K562 (cell line): ENCODE measurements at regions not wholly inside any gene's neighbourhood (a gene's known extent, or its start where the extent isn't known, plus 50 kb on each side); places are given as distances from the start of the nearest gene placed in this dataset.

Experiments
- ATAC-seq: fragments of 200-7000 bp; cut with Tn5 transposase; 3 replicates; pipeline ENCODE4 v1.9.1; 2020; ENCODE audit warnings: moderate library complexity
- BruUV-seq: library from RNA; stranded (reverse); fragments of 400-500 nt; replicated peaks from 2 replicates; lab custom pipeline; 2021; lab: Mats Ljungman, UMichigan
- CTCF ChIA-PET: fragments of 300-600 bp; formaldehyde crosslinking; extraction: SDS; loops from one replicate; lab custom pipeline; 2021; ENCODE audit warnings: low intra/inter-chr PET ratio; lab: Yijun Ruan, JAX
- POLR2A ChIA-PET: fragments of 300-600, 350-650 bp; sonication (Branson Sonifier 250); formaldehyde crosslinking; extraction: SDS; loops from one replicate; lab custom pipeline; 2021; ENCODE audit warnings: antibody characterized with exemption, inconsistent platforms; lab: Yijun Ruan, JAX
- DNase-seq, 4 experiments: peaks; one replicate each; pipeline versions ENCODE4 v3.0.0 to v3.0.0-alpha.2; 2011 to 2018; ENCODE audit warnings: low spot score in 3 of 4, mixed read lengths in 3 of 4; ENCODE audit errors: extremely low read depth in 1 of 4
- FAIRE-seq: peaks from 2 replicates; lab custom pipeline; 2011; peaks lifted over from hg19 to GRCh38; lab: Jason Lieb, UNC
- H2AFZ ChIP-seq: 2 replicates; pipeline ENCODE4 v1.6.0; 2011; ENCODE audit warnings: low read depth, low read length, control low read depth, inconsistent platforms
- H3K27ac ChIP-seq: fragments of 200-600 bp; 3 replicates; pipeline ENCODE4 v1.8.0; 2011; ENCODE audit warnings: low read depth, mild to moderate bottlenecking, control low read depth, inconsistent platforms, low read length, moderate library complexity, mixed read lengths; ENCODE audit errors: extremely low read depth
- H3K27me3 ChIP-seq, 2 experiments: fragments of 300-600 bp in 1 of 2; 2 replicates in 1 of 2; 3 replicates in 1 of 2; pipeline versions ENCODE4 v1.6.0 to v1.8.0; 2011; ENCODE audit warnings: inconsistent platforms in 2 of 2, low read length in 2 of 2, mild to moderate bottlenecking in 1 of 2, mixed read lengths in 1 of 2, moderate library complexity in 1 of 2; ENCODE audit not compliant: control insufficient read depth in 2 of 2, insufficient read depth in 2 of 2
- H3K36me3 ChIP-seq: fragments of 300-600 bp; 3 replicates; pipeline ENCODE4 v1.8.0; 2011; ENCODE audit warnings: mild to moderate bottlenecking, low read length, inconsistent platforms; ENCODE audit not compliant: control insufficient read depth, insufficient read depth
- H3K4me1 ChIP-seq, 2 experiments: fragments of 200-600 bp in 1 of 2; replicated peaks in 1 of 2; 2 replicates in 1 of 2; 3 replicates in 1 of 2; pipeline versions ENCODE4 v1.5.1 to v1.8.0; 2011; ENCODE audit warnings: inconsistent platforms in 2 of 2, low read length in 2 of 2, mild to moderate bottlenecking in 1 of 2, mixed read lengths in 1 of 2, moderate library complexity in 1 of 2; ENCODE audit not compliant: control insufficient read depth in 2 of 2, insufficient read depth in 2 of 2
- H3K4me2 ChIP-seq: 2 replicates; pipeline ENCODE4 v1.6.1; 2011; ENCODE audit warnings: low read length, control low read depth, inconsistent platforms, mixed read lengths; ENCODE audit not compliant: insufficient read depth
- H3K4me3 ChIP-seq: fragments of 200-600 bp; sonication (generic), shearing (Covaris generic); 2 replicates; pipeline ENCODE4 v1.5.1; 2016; ENCODE audit warnings: control low read depth, inconsistent platforms
- H3K79me2 ChIP-seq: fragments of 200-600 bp; 3 replicates; pipeline ENCODE4 v1.8.0; 2011; ENCODE audit warnings: low read length, inconsistent platforms; ENCODE audit not compliant: control insufficient read depth, insufficient read depth
- H3K9ac ChIP-seq, 2 experiments: 2 replicates each; pipeline versions ENCODE4 v1.6.0 to v1.6.1; 2011; ENCODE audit warnings: low read depth in 2 of 2, low read length in 2 of 2, control low read depth in 1 of 2, inconsistent platforms in 1 of 2, mild to moderate bottlenecking in 1 of 2, mixed read lengths in 1 of 2; ENCODE audit not compliant: insufficient read depth in 1 of 2
- H3K9me1 ChIP-seq: one replicate; pipeline ENCODE4 v1.6.0; 2011; ENCODE audit warnings: inconsistent platforms, mild to moderate bottlenecking, low read length, moderate library complexity; ENCODE audit not compliant: control insufficient read depth, insufficient read depth
- H3K9me3 ChIP-seq: replicated peaks from 2 replicates; pipeline ENCODE4 v1.5.1; 2011; ENCODE audit warnings: low read depth, low read length, inconsistent platforms; ENCODE audit not compliant: control insufficient read depth, insufficient read depth
- H4K20me1 ChIP-seq: replicated peaks from 2 replicates; pipeline ENCODE4 v1.6.1; 2011; ENCODE audit warnings: low read length, inconsistent platforms, mixed read lengths; ENCODE audit not compliant: control insufficient read depth, insufficient read depth
- BACH1 ChIP-seq: fragments of 200-800 bp; sonication (Bioruptor generic); IDR thresholded peaks from 2 replicates; pipeline ENCODE4 v1.6.1; 2016; ENCODE audit warnings: missing genetic modification characterization, missing compliant biosample characterization
- CEBPG ChIP-seq, 3 experiments: fragments of 200-800 bp in 1 of 3; sonication (Bioruptor generic) in 1 of 3; sonication (generic) in 1 of 3; formaldehyde crosslinking in 1 of 3; IDR thresholded peaks in 2 of 3; conservative IDR thresholded peaks in 1 of 3; 2 replicates each; pipeline versions ENCODE4 v1.6.1 to v1.8.0; 2016 to 2022; ENCODE audit warnings: missing compliant biosample characterization in 2 of 3, missing genetic modification characterization in 2 of 3, mild to moderate bottlenecking in 1 of 3, missing genetic modification reagents in 1 of 3
- FOSL1 ChIP-seq: fragments of 200-800 bp; sonication (Bioruptor generic); conservative IDR thresholded peaks from 2 replicates; pipeline ENCODE4 v1.6.1; 2016; ENCODE audit warnings: missing genetic modification characterization, missing compliant biosample characterization
- FOXP4 ChIP-seq: sonication (generic); formaldehyde crosslinking; IDR thresholded peaks from 2 replicates; pipeline ENCODE4 v1.8.0; 2022; ENCODE audit warnings: mild to moderate bottlenecking, missing genetic modification reagents, borderline replicate concordance
- MEF2D ChIP-seq: conservative IDR thresholded peaks from 2 replicates; pipeline ENCODE4 v1.6.1; 2016; ENCODE audit warnings: low read depth, missing genetic modification characterization, missing compliant biosample characterization
- RBM25 ChIP-seq: fragments of 200-400 bp; formaldehyde crosslinking; IDR thresholded peaks from 2 replicates; pipeline ENCODE4 v1.6.1; 2018; ENCODE audit warnings: low read length, low read depth, moderate library complexity; ENCODE audit not compliant: severe bottlenecking
- RCOR1 ChIP-seq, 2 experiments: IDR thresholded peaks; 2 replicates each; pipeline ENCODE4 v1.6.1; 2012; ENCODE audit warnings: low read depth in 2 of 2, low read length in 2 of 2, borderline replicate concordance in 1 of 2, improper control_type of control experiment in 1 of 2
- SMAD3 ChIP-seq: fragments of 450-650 bp; formaldehyde crosslinking; conservative IDR thresholded peaks from 2 replicates; pipeline ENCODE4 v1.4.0; 2020; ENCODE audit warnings: mild to moderate bottlenecking
- SMARCC2 ChIP-seq: fragments of 450-650 bp; IDR thresholded peaks from 2 replicates; pipeline ENCODE4 v1.6.1; 2017; ENCODE audit warnings: antibody characterized with exemption, moderate library complexity, mild to moderate bottlenecking, low read depth
- ZNF431 ChIP-seq: sonication (generic); formaldehyde crosslinking; IDR thresholded peaks from 2 replicates; pipeline ENCODE4 v1.8.0; 2022; ENCODE audit warnings: mild to moderate bottlenecking, missing genetic modification reagents
- in situ Hi-C: fragments of 300-500 bp; cut with MboI; formaldehyde crosslinking; loops from 4 replicates; pipeline ENCODE4 v1.15.0; 2018; ENCODE audit warnings: inconsistent platforms, mixed read lengths
- intact Hi-C: fragments of 100-400 bp; cut with micrococcal nuclease; formaldehyde crosslinking; loops from 2 replicates; pipeline ENCODE4 v1.14.2; 2022

GRCh38 chr11:95451682-95452081 is 220.7 kb upstream of the SESN3 start (continued):
- TF ChIP-seq FOXP4 (CRISPR knock-in tag) (no peak), FOSL1 (tag) (peak; percentile 91), SMARCC2 (no peak), RCOR1 (IDR thresholded peaks at IDR 0.05; ENCODE audit: borderline replicate concordance in 1 of 2, low read depth in 2 of 2, low read length in 2 of 2) (peak in 1 of 2 experiments; percentile 69; a peak in 1 of 4 replicates)

DNA sequence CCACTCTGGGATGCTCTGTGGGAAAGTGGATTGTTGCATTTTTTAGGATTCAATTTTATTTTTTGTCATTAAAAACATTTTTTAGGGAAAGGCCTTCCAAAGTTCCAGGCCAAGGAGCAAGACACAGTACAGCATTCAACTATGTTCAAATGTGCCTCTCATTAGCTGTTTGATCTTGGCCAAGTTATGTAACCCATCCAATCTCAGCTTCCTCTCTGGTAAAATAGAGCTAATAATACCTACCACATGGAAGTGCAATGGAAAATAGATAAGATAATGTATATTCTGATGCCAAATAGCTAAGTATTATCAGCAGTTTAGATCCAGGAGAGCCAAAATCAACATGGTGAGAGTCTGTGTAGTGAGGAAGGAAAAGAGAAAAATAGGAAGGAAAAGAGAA is 220.3 kb upstream of the SESN3 start:
- ATAC-seq (no peak), FAIRE-seq (no peak), DNase-seq (no peak)
- Histone ChIP-seq H3K4me2 (no peak overlapping the region), H3K79me2 (no peaks in the 10 kb centered on the region), H3K4me3 (no peak overlapping the region), H3K27ac (no peak overlapping the region), H3K36me3 (no peaks in the 10 kb centered on the region), H3K27me3 (no peaks in the 10 kb centered on the region), H2AFZ (no peak overlapping the region), H3K9ac (no peak overlapping the region), H3K4me1 (peaks cover 3 to 25% of the 10 kb centered on the region in 2 experiments; a peak in 3 of 5 replicates), H4K20me1 (no peaks in the 10 kb centered on the region), H3K9me3 (no peaks in the 10 kb centered on the region), H3K9me1 (no peaks in the 10 kb centered on the region)
- ChIA-PET POLR2A (interaction anchor here (0.6 to 0.7 kb wide), 2 partner anchors 197 to 1712 kb away, joined by 3 read pairs; no protein-coding TSS in a partner anchor), CTCF (no interaction called here)
- intact Hi-C loops = no loop called here
- in situ Hi-C loops = no loop called here
- no TSS peak for BruUV-seq
- TF ChIP-seq CEBPG (CRISPR knock-in tag; IDR thresholded peaks at IDR 0.05) (no peak), CEBPG (tag; conservative IDR thresholded peaks at IDR 0.05 in 1 of 2, IDR thresholded peaks at IDR 0.05 in 1 of 2) (peak in 1 of 2 experiments; percentile 53; a peak in 2 of 4 replicates), BACH1 (tag) (peak; percentile 10; the same call in 1 of the 2 replicates), ZNF431 (CRISPR knock-in tag) (no peak), MEF2D (tag) (0 out of 2 replicates have a peak, but pooled peaks have one; percentile 23), RBM25 (no peak), SMAD3 (CRISPR knock-in tag) (peak; percentile 62; the same call in 1 of the 2 replicates)
